SK-N-SH (cell line): ENCODE measurements at regions not wholly inside any gene's neighbourhood (a gene's known extent, or its start where the extent isn't known, plus 50 kb on each side); places are given as distances from the start of the nearest gene placed in this dataset.

Experiments
- CTCF ChIA-PET: fragments of 300-600, 350-600 bp; formaldehyde crosslinking; extraction: SDS; loops from one replicate; lab custom pipeline; 2021; lab: Yijun Ruan, JAX
- POLR2A ChIA-PET: fragments of 350-600 bp; sonication (Branson Sonifier 250); formaldehyde crosslinking; extraction: SDS; loops from one replicate; lab custom pipeline; 2020; ENCODE audit warnings: antibody characterized with exemption, inconsistent platforms; lab: Yijun Ruan, JAX
- DNase-seq: peaks from one replicate; pipeline ENCODE4 v3.0.0; 2012
- H2AFZ ChIP-seq: fragments of 200-600 bp; sonication (generic); 2 replicates; pipeline ENCODE4 v1.8.1; 2016; ENCODE audit warnings: antibody characterized with exemption, mild to moderate bottlenecking, low read depth
- H3F3A ChIP-seq: fragments of 200-600 bp; sonication (generic); replicated peaks from 2 replicates; pipeline ENCODE3; 2016; ENCODE audit warnings: antibody characterized with exemption, mild to moderate bottlenecking; ENCODE audit not compliant: insufficient read depth
- H3K27ac ChIP-seq, 2 experiments: fragments of 200-500 bp in 1 of 2; fragments of 200-600 bp in 1 of 2; sonication (Bioruptor generic) in 1 of 2; sonication (generic), shearing (Covaris generic) in 1 of 2; 2 replicates each; pipeline versions ENCODE4 v1.5.1 to v1.6.1; 2014 to 2016; ENCODE audit warnings: low read depth in 2 of 2, inconsistent platforms in 1 of 2, low read length in 1 of 2, mild to moderate bottlenecking in 1 of 2, mixed read lengths in 1 of 2
- H3K27me3 ChIP-seq: fragments of 200-600 bp; sonication (generic), shearing (Covaris generic); 2 replicates; pipeline ENCODE4 v1.6.1; 2016; ENCODE audit warnings: mixed run types; ENCODE audit not compliant: insufficient read depth
- H3K36me3 ChIP-seq, 2 experiments: fragments of 200-500 bp in 1 of 2; fragments of 200-600 bp in 1 of 2; sonication (Bioruptor generic) in 1 of 2; sonication (generic) in 1 of 2; replicated peaks in 1 of 2; 2 replicates each; pipeline versions ENCODE3 to v1.5.1; 2014 to 2016; ENCODE audit warnings: low read length in 1 of 2, mild to moderate bottlenecking in 1 of 2; ENCODE audit not compliant: insufficient read depth in 2 of 2, control insufficient read depth in 1 of 2
- H3K4me1 ChIP-seq, 2 experiments: fragments of 200-500 bp in 1 of 2; fragments of 200-600 bp in 1 of 2; sonication (Bioruptor generic) in 1 of 2; sonication (generic), shearing (Covaris generic) in 1 of 2; 2 replicates each; pipeline versions ENCODE4 v1.5.1 to v1.6.1; 2014 to 2016; ENCODE audit warnings: low read depth in 1 of 2, low read length in 1 of 2, mixed run types in 1 of 2; ENCODE audit not compliant: insufficient read depth in 2 of 2, control insufficient read depth in 1 of 2
- H3K4me2 ChIP-seq: fragments of 200-600 bp; sonication (generic), shearing (Covaris generic); 2 replicates; pipeline ENCODE4 v1.6.1; 2017; ENCODE audit warnings: mixed run types
- H3K4me3 ChIP-seq, 2 experiments: fragments of 200-500 bp in 1 of 2; fragments of 200-600 bp in 1 of 2; sonication (Bioruptor generic) in 1 of 2; sonication (generic), shearing (Covaris generic) in 1 of 2; 2 replicates each; pipeline versions ENCODE4 v1.5.1 to v1.8.1; 2014 to 2016; ENCODE audit warnings: low read depth in 2 of 2, inconsistent platforms in 1 of 2, low read length in 1 of 2, mild to moderate bottlenecking in 1 of 2, mixed read lengths in 1 of 2, moderate library complexity in 1 of 2
- H3K79me2 ChIP-seq: fragments of 200-600 bp; sonication (generic); 2 replicates; pipeline ENCODE4 v1.8.1; 2017; ENCODE audit warnings: mild to moderate bottlenecking; ENCODE audit not compliant: insufficient read depth
- H3K9ac ChIP-seq: fragments of 200-600 bp; sonication (generic); 2 replicates; pipeline ENCODE4 v1.6.1; 2017; ENCODE audit warnings: mixed run types
- H3K9me2 ChIP-seq: fragments of 200-600 bp; sonication (generic); 2 replicates; pipeline ENCODE4 v1.6.1; 2017; ENCODE audit warnings: mixed run types
- H3K9me3 ChIP-seq: fragments of 200-600 bp; sonication (generic); 2 replicates; pipeline ENCODE4 v1.6.1; 2017; ENCODE audit warnings: mixed run types, mild to moderate bottlenecking, moderate library complexity
- H4K20me1 ChIP-seq: fragments of 200-600 bp; sonication (generic); 2 replicates; pipeline ENCODE4 v1.6.1; 2017; ENCODE audit warnings: mild to moderate bottlenecking, mixed run types; ENCODE audit not compliant: insufficient read depth
- CHD2 ChIP-seq: fragments of 150-350 bp; IDR thresholded peaks from 2 replicates; pipeline ENCODE4 v1.6.1; 2018; ENCODE audit warnings: low read length; ENCODE audit not compliant: partially characterized antibody
- FOSL2 ChIP-seq: IDR thresholded peaks from 2 replicates; pipeline ENCODE4 v1.4.0; 2012; ENCODE audit warnings: low read depth, mild to moderate bottlenecking, moderate library complexity, borderline replicate concordance
- FOXJ3 ChIP-seq: sonication (generic); formaldehyde crosslinking; IDR thresholded peaks from 2 replicates; pipeline ENCODE4 v1.5.1; 2020; ENCODE audit warnings: mild to moderate bottlenecking, missing genetic modification reagents
- FOXM1 ChIP-seq: IDR thresholded peaks from 2 replicates; pipeline ENCODE4 v1.4.0; 2012; ENCODE audit warnings: low read depth, mild to moderate bottlenecking
- GABPA ChIP-seq: IDR thresholded peaks from 2 replicates; pipeline ENCODE4 v1.4.0; 2012; ENCODE audit warnings: low read depth, mild to moderate bottlenecking
- GATA2 ChIP-seq: sonication (generic); formaldehyde crosslinking; IDR thresholded peaks from 2 replicates; pipeline ENCODE4 v1.5.0; 2020; ENCODE audit warnings: mild to moderate bottlenecking, missing genetic modification reagents
- IRF3 ChIP-seq: fragments of 150-350 bp; IDR thresholded peaks from 2 replicates; pipeline ENCODE4 v1.6.1; 2016; ENCODE audit warnings: mild to moderate bottlenecking, low read depth, low read length
- JUND ChIP-seq: IDR thresholded peaks from 2 replicates; pipeline ENCODE4 v1.4.0; 2012
- MEF2A ChIP-seq: IDR thresholded peaks from 2 replicates; pipeline ENCODE4 v1.4.0; 2012; ENCODE audit warnings: low read depth, borderline replicate concordance
- MXI1 ChIP-seq: IDR thresholded peaks from 2 replicates; pipeline ENCODE4 v1.6.1; 2012; ENCODE audit warnings: mild to moderate bottlenecking, low read depth, low read length, improper control_type of control experiment
- RAD21 ChIP-seq: IDR thresholded peaks from 2 replicates; pipeline ENCODE4 v1.6.1; 2012; ENCODE audit warnings: mild to moderate bottlenecking, low read length
- RCOR1 ChIP-seq: fragments of 150-350 bp; IDR thresholded peaks from 2 replicates; pipeline ENCODE4 v1.6.1; 2017; ENCODE audit warnings: antibody characterized with exemption, low read length
- REST ChIP-seq: IDR thresholded peaks from 2 replicates; pipeline ENCODE4 v1.6.1; 2012; ENCODE audit warnings: mild to moderate bottlenecking, low read depth, low read length, moderate library complexity
- RFX5 ChIP-seq: IDR thresholded peaks from 2 replicates; pipeline ENCODE4 v1.6.1; 2012; ENCODE audit warnings: mild to moderate bottlenecking, improper control_type of control experiment, low read length
- RXRA ChIP-seq: IDR thresholded peaks from 2 replicates; pipeline ENCODE4 v1.4.0; 2012; ENCODE audit warnings: low read depth, mild to moderate bottlenecking, borderline replicate concordance
- SMC3 ChIP-seq: IDR thresholded peaks from 2 replicates; pipeline ENCODE4 v1.6.1; 2012; ENCODE audit warnings: low read depth, low read length, improper control_type of control experiment
- TAF1 ChIP-seq: IDR thresholded peaks from 2 replicates; pipeline ENCODE4 v1.6.1; 2012; ENCODE audit warnings: low read depth, mild to moderate bottlenecking, low read length, moderate library complexity, borderline replicate concordance
- TCF12 ChIP-seq: IDR thresholded peaks from 2 replicates; pipeline ENCODE4 v1.4.0; 2012
- USF1 ChIP-seq: IDR thresholded peaks from 2 replicates; pipeline ENCODE4 v1.4.0; 2012; ENCODE audit warnings: low read depth, borderline replicate concordance
- USF2 ChIP-seq: fragments of 150-350 bp; IDR thresholded peaks from 2 replicates; pipeline ENCODE4 v1.6.1; 2017; ENCODE audit warnings: antibody characterized with exemption, low read length, low read depth, borderline replicate concordance
- YY1 ChIP-seq: IDR thresholded peaks from 2 replicates; pipeline ENCODE4 v1.4.0; 2012; ENCODE audit warnings: low read depth, mild to moderate bottlenecking
- WGBS: methylation state at CpG from one replicate; pipeline ENCODE4 v1.1.6; 2017; ENCODE audit warnings: low lambda C conversion rate; 5-methylcytosine and 5-hydroxymethylcytosine counted together

GRCh38 chr14:105925615-105926372, 399.4 kb downstream of the TMEM121 start:
- POLR2A ChIA-PET: no interaction called here
- DNase-seq: no peak
- no peak overlapping the region for H3K4me2 ChIP-seq

GRCh38 chr14:105926373-105927095, 400.2 kb downstream of the TMEM121 start:
- CTCF ChIA-PET: no interaction called here
- Histone ChIP-seq H3K27me3 (no peaks in the 10 kb centered on the region), H3K27ac (no peak overlapping the region; a peak in 1 of 4 replicates), H3K9ac (no peak overlapping the region), H3K36me3 (no peaks in the 10 kb centered on the region), H2AFZ (no peak overlapping the region), H3K9me2 (no peaks in the 10 kb centered on the region), H3K4me1 (peaks cover 0 to 13% of the 10 kb centered on the region in 2 experiments; a peak in 1 of 4 replicates), H3K79me2 (no peaks in the 10 kb centered on the region), H3K4me2 (no peak overlapping the region), H4K20me1 (no peaks in the 10 kb centered on the region), H3K9me3 (no peaks in the 10 kb centered on the region), H3K4me3 (no peak overlapping the region), H3F3A (no peaks in the 10 kb centered on the region)
- no peak for DNase-seq
- TF ChIP-seq MEF2A (no peak), SMC3 (no peak), REST (no peak), USF1 (no peak), GABPA (no peak), TAF1 (no peak), FOXJ3 (no peak), RXRA (no peak), TCF12 (no peak), MXI1 (no peak)
- POLR2A ChIA-PET: no interaction called here
- 42% methylated on average over 8 of the region's 18 CpGs for WGBS

More at GRCh38 chr14:105925615-105926372, 399.4 kb downstream of the TMEM121 start:
- TF ChIP-seq RCOR1 (no peak), GABPA (no peak), CHD2 (no peak), USF2 (no peak), RAD21 (no peak), GATA2 (CRISPR knock-in tag) (no peak), JUND (no peak), TCF12 (no peak), YY1 (no peak), IRF3 (no peak), RFX5 (no peak), FOXM1 (no peak), MEF2A (no peak), RXRA (no peak), FOSL2 (no peak)
- CTCF ChIA-PET: no interaction called here
- no peaks in the 10 kb centered on the region for H3K9me3 ChIP-seq
- no peaks in the 10 kb centered on the region for H3K9me2 ChIP-seq
- H3K27me3 ChIP-seq: no peaks in the 10 kb centered on the region
- WGBS: 70% methylated on average over 10 of the region's 18 CpGs
- H3K4me1 ChIP-seq: peaks cover 0 to 10% of the 10 kb centered on the region in 2 experiments; a peak in 1 of 4 replicates
- H4K20me1 ChIP-seq: no peaks in the 10 kb centered on the region
- no peak overlapping the region for H2AFZ ChIP-seq
- H3F3A ChIP-seq: no peaks in the 10 kb centered on the region
- no peaks in the 10 kb centered on the region for H3K79me2 ChIP-seq
- no peak overlapping the region for H3K9ac ChIP-seq
- no peak overlapping the region for H3K4me3 ChIP-seq
- H3K27ac ChIP-seq: no peak overlapping the region
- no peaks in the 10 kb centered on the region for H3K36me3 ChIP-seq
